ENCODE measurements at regions not wholly inside any gene's neighbourhood (a gene's known extent, or its start where the extent isn't known, plus 50 kb on each side); places are given as distances from the start of the nearest gene placed in this dataset.

DNA sequence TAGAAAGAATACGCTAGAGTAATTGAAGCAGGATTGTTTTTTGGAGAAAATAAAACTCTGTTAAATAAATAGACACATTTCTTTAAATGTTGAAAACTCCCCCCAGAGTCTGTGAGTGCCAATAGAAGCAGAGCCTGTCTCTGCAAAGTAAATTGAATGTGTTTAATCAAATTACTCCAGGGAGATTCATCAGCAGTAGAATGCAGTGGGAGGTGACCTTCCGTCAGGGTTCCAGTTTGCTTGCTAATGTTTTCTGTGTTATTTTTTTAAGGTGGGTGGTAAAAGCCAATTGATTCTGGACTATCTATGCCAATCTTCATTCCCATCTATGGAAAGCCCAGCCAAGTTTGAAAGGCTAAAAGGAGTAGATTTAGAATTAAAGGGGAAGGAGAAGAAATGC, 612.4 kb upstream of the GRM7 start:
- TF ChIP-seq, protein P1, sequence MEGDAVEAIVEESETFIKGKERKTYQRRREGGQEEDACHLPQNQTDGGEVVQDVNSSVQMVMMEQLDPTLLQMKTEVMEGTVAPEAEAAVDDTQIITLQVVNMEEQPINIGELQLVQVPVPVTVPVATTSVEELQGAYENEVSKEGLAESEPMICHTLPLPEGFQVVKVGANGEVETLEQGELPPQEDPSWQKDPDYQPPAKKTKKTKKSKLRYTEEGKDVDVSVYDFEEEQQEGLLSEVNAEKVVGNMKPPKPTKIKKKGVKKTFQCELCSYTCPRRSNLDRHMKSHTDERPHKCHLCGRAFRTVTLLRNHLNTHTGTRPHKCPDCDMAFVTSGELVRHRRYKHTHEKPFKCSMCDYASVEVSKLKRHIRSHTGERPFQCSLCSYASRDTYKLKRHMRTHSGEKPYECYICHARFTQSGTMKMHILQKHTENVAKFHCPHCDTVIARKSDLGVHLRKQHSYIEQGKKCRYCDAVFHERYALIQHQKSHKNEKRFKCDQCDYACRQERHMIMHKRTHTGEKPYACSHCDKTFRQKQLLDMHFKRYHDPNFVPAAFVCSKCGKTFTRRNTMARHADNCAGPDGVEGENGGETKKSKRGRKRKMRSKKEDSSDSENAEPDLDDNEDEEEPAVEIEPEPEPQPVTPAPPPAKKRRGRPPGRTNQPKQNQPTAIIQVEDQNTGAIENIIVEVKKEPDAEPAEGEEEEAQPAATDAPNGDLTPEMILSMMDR (IDR thresholded peaks at IDR 0.05), result no peak
- no peaks in the 10 kb centered on the region for H3K36me3 Mint-ChIP-seq (ENCODE audit: unreplicated experiment)
- H3K4me1 Mint-ChIP-seq (ENCODE audit: unreplicated experiment), result no peaks in the 10 kb centered on the region
- H3K9me3 Mint-ChIP-seq (ENCODE audit: unreplicated experiment), result peaks cover 42% of the 10 kb centered on the region
- H3K27ac Mint-ChIP-seq (ENCODE audit: unreplicated experiment), result no peak overlapping the region
- no peaks in the 10 kb centered on the region for H3K27me3 Mint-ChIP-seq (ENCODE audit: unreplicated experiment)
- no peak for DNase-seq (ENCODE audit: extremely low spot score, unreplicated experiment)
- H3K4me3 Mint-ChIP-seq (ENCODE audit: unreplicated experiment), result no peak overlapping the region

- Mint-ChIP-seq H3K4me1 (ENCODE audit: unreplicated experiment) (no peaks in the 10 kb centered on the region), H3K27ac (ENCODE audit: unreplicated experiment) (no peak overlapping the region), H3K4me3 (ENCODE audit: unreplicated experiment) (no peak overlapping the region), H3K27me3 (ENCODE audit: unreplicated experiment) (no peaks in the 10 kb centered on the region), H3K9me3 (ENCODE audit: unreplicated experiment) (peaks cover 46% of the 10 kb centered on the region), H3K36me3 (ENCODE audit: unreplicated experiment) (no peaks in the 10 kb centered on the region)
- no peak for DNase-seq (ENCODE audit: extremely low spot score, unreplicated experiment)
- TF ChIP-seq, protein P1 (IDR thresholded peaks at IDR 0.05), result no peak
Measured at GRCh38 chr3:6249679-6250078, 611.2 kb upstream of the GRM7 start.

GRCh38 chr3:6250167-6250566, 610.7 kb upstream of the GRM7 start:
- Mint-ChIP-seq H3K36me3 (ENCODE audit: unreplicated experiment) (no peaks in the 10 kb centered on the region), H3K27ac (ENCODE audit: unreplicated experiment) (no peak overlapping the region), H3K27me3 (ENCODE audit: unreplicated experiment) (no peaks in the 10 kb centered on the region), H3K9me3 (ENCODE audit: unreplicated experiment) (peaks cover 45% of the 10 kb centered on the region), H3K4me1 (ENCODE audit: unreplicated experiment) (no peaks in the 10 kb centered on the region), H3K4me3 (ENCODE audit: unreplicated experiment) (no peak overlapping the region)
- TF ChIP-seq, protein P1 (IDR thresholded peaks at IDR 0.05), result no peak
- no peak for DNase-seq (ENCODE audit: extremely low spot score, unreplicated experiment)

DNA sequence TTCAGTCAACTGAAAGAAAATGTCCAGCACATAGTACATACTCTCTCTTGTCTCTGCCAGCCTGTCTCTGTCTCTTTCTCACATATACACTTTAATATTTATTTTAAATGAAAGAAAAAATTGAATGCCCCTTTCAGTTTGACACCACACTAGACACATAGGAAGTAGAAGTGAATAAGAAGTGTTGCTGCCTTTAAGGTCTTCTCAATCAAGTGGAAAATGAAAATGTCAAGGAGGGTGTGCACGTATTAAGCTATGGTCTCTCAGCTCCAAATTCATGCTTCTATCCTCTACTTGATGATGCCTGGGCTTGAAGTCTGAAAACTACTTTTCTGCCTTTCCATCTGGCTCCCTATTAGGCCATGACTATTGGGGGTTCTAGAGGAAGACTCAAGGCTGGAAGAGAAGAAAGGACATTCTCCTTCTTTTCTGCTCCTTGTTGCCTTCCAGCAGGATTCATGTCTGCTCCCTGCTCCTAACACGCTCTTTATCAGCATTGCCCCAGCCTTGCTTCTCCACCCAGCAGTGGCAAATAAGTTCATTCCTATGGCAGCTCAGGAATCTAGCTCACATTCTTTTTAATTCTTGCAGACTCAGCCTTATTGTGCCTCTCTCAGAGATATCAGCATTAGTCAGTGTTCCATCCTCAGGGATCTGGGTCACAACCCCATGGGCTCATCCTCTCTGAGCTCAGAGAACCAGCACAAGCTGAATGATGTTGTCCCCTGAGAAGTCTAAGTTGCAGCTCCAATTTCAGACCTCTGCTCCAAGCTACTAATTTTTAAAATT, 609.1 kb upstream of the GRM7 start:
- no peak overlapping the region for H3K4me3 Mint-ChIP-seq (ENCODE audit: unreplicated experiment)
- no peaks in the 10 kb centered on the region for H3K36me3 Mint-ChIP-seq (ENCODE audit: unreplicated experiment)
- TF ChIP-seq, protein P1 (IDR thresholded peaks at IDR 0.05), result no peak
- H3K27ac Mint-ChIP-seq (ENCODE audit: unreplicated experiment), result no peak overlapping the region
- H3K27me3 Mint-ChIP-seq (ENCODE audit: unreplicated experiment), result no peaks in the 10 kb centered on the region
- H3K4me1 Mint-ChIP-seq (ENCODE audit: unreplicated experiment), result no peaks in the 10 kb centered on the region
- peaks cover 43% of the 10 kb centered on the region for H3K9me3 Mint-ChIP-seq (ENCODE audit: unreplicated experiment)
- DNase-seq (ENCODE audit: extremely low spot score, unreplicated experiment), result no peak

DNA sequence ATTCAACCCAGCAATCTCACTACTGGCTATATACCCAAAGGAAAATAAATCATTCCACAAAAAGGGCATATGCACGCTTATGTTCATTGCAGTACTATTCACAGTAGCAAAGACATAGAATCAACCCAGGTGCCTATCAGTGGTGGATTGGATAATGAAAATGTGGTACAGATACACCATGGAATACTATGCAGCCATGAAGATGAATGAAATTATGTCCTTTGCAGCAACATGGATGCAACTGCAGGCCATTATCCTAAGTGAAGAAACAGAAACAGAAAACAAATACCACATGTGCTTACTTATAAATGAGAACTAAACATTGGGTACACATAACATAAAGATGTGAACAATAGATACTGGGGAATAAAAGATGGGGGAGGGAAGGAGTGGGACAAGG, 606.4 kb upstream of the GRM7 start:
- H3K27ac Mint-ChIP-seq (ENCODE audit: unreplicated experiment), result no peak overlapping the region
- DNase-seq (ENCODE audit: extremely low spot score, unreplicated experiment), result no peak
- H3K36me3 Mint-ChIP-seq (ENCODE audit: unreplicated experiment), result no peaks in the 10 kb centered on the region
- H3K27me3 Mint-ChIP-seq (ENCODE audit: unreplicated experiment), result no peaks in the 10 kb centered on the region
- H3K4me1 Mint-ChIP-seq (ENCODE audit: unreplicated experiment), result no peaks in the 10 kb centered on the region
- H3K4me3 Mint-ChIP-seq (ENCODE audit: unreplicated experiment), result no peak overlapping the region
- TF ChIP-seq, protein P1 (IDR thresholded peaks at IDR 0.05), result no peak
- peaks cover 46% of the 10 kb centered on the region for H3K9me3 Mint-ChIP-seq (ENCODE audit: unreplicated experiment)

All from osteocyte (in vitro differentiated cells).